B cell (primary cell): ENCODE measurements at regions not wholly inside any gene's neighbourhood (a gene's known extent, or its start where the extent isn't known, plus 50 kb on each side); places are given as distances from the start of the nearest gene placed in this dataset.

ENCODE experiments used
- ATAC-seq: fragments of 200-7000 bp; cut with Tn5 transposase; one replicate; pipeline ENCODE4 v1.10.0; 2021; ENCODE audit warnings: low read depth, mild to moderate bottlenecking, moderate number of reproducible peaks, moderate library complexity
- CTCF ChIA-PET: fragments of 350-600 bp; sonication (Branson Sonifier 250); formaldehyde crosslinking; loops from one replicate; lab custom pipeline; 2021; ENCODE audit warnings: antibody characterized with exemption, inconsistent platforms; lab: Charles Lee
- POLR2A ChIA-PET: fragments of 350-600 bp; sonication (Branson Sonifier 250); formaldehyde crosslinking; loops from one replicate; lab custom pipeline; 2021; ENCODE audit warnings: antibody characterized with exemption; lab: Charles Lee
- DNase-seq: peaks from one replicate; pipeline ENCODE4 v3.0.0; 2013
- H2AFZ ChIP-seq: 2 replicates; pipeline ENCODE4 v1.6.1; 2012; ENCODE audit warnings: mild to moderate bottlenecking, low read depth, low read length; ENCODE audit not compliant: insufficient read depth, poor library complexity, severe bottlenecking
- H3K27ac ChIP-seq, 2 donors: 1 replicate in 1 of 2; 2 replicates in 1 of 2; pipeline ENCODE4 v1.5.1; 2012 to 2013; ENCODE audit warnings: low read length in 2 of 2, mild to moderate bottlenecking in 2 of 2, moderate library complexity in 1 of 2
- H3K27me3 ChIP-seq, 4 experiments: fragments of 200-600 bp in 1 of 4; sonication (generic) in 1 of 4; replicated peaks in 1 of 4; 1 replicate in 2 of 4; 2 replicates in 2 of 4; pipeline versions ENCODE4 v1.6.1 to v1.7.0; 2013 to 2016; ENCODE audit warnings: low read length in 3 of 4, mild to moderate bottlenecking in 2 of 4, mixed read lengths in 1 of 4, moderate library complexity in 1 of 4; ENCODE audit not compliant: insufficient read depth in 4 of 4, control insufficient read depth in 3 of 4; ENCODE audit errors: control extremely low read depth in 1 of 4
- H3K36me3 ChIP-seq, 2 experiments: replicated peaks in 1 of 2; 1 replicate in 1 of 2; 2 replicates in 1 of 2; pipeline versions ENCODE4 v1.6.1 to v1.7.1; 2013; ENCODE audit warnings: low read length in 1 of 2; ENCODE audit not compliant: insufficient read depth in 2 of 2, control insufficient read depth in 1 of 2; ENCODE audit errors: control extremely low read depth in 1 of 2, extremely low read depth in 1 of 2
- H3K4me1 ChIP-seq, 2 donors: fragments of 200-600 bp in 1 of 2; sonication (generic) in 1 of 2; 1 replicate in 1 of 2; 2 replicates in 1 of 2; pipeline versions ENCODE4 v1.5.1 to v1.6.1; 2013 to 2017; ENCODE audit warnings: low read length in 2 of 2; ENCODE audit not compliant: control insufficient read depth in 2 of 2, insufficient read depth in 2 of 2
- H3K4me2 ChIP-seq: replicated peaks from 2 replicates; pipeline ENCODE3; 2012; ENCODE audit warnings: mild to moderate bottlenecking, low read depth, low read length; ENCODE audit not compliant: poor library complexity, severe bottlenecking
- H3K4me3 ChIP-seq, 5 experiments: fragments of 200-600 bp in 1 of 5; sonication (generic) in 1 of 5; 1 replicate in 3 of 5; 2 replicates in 2 of 5; pipeline versions ENCODE4 v1.5.1 to v1.7.0; 2011 to 2016; ENCODE audit warnings: low read length in 4 of 5, mild to moderate bottlenecking in 4 of 5, low read depth in 2 of 5, control low read depth in 1 of 5, moderate library complexity in 1 of 5; ENCODE audit not compliant: insufficient read depth in 1 of 5; ENCODE audit errors: control extremely low read depth in 1 of 5, extremely low read depth in 1 of 5
- H3K79me2 ChIP-seq: fragments of 200-600 bp; sonication (generic); one replicate; pipeline ENCODE4 v1.6.0; 2016; ENCODE audit warnings: low read length; ENCODE audit not compliant: control insufficient read depth, insufficient read depth
- H3K9ac ChIP-seq: fragments of 200-600 bp; sonication (generic); 2 replicates; pipeline ENCODE4 v1.6.1; 2017; ENCODE audit warnings: mild to moderate bottlenecking, low read length, moderate library complexity
- H3K9me3 ChIP-seq, 3 donors: one replicate each; pipeline versions ENCODE4 v1.6.1 to v1.7.1; 2013; ENCODE audit warnings: low read length in 2 of 3; ENCODE audit not compliant: control insufficient read depth in 2 of 3, insufficient read depth in 1 of 3; ENCODE audit errors: control extremely low read depth in 1 of 3
- H4K20me1 ChIP-seq: 2 replicates; pipeline ENCODE4 v1.6.0; 2012; ENCODE audit warnings: mild to moderate bottlenecking, low read length; ENCODE audit not compliant: insufficient read depth, control insufficient read depth, poor library complexity, severe bottlenecking
- H3K27ac Mint-ChIP-seq: one replicate; pipeline ENCODE4 v1.8.0; 2021; ENCODE audit warnings: mixed read lengths
- H3K27me3 Mint-ChIP-seq: one replicate; pipeline ENCODE4 v1.8.0; 2021; ENCODE audit warnings: mixed read lengths
- H3K4me1 Mint-ChIP-seq: one replicate; pipeline ENCODE4 v1.8.0; 2021; ENCODE audit warnings: mixed read lengths
- H3K4me3 Mint-ChIP-seq: one replicate; pipeline ENCODE4 v1.8.0; 2021; ENCODE audit warnings: mixed read lengths
- H3K9me3 Mint-ChIP-seq: one replicate; pipeline ENCODE4 v1.8.0; 2022; ENCODE audit warnings: mixed read lengths; ENCODE audit not compliant: insufficient read depth
- EZH2 ChIP-seq: IDR thresholded peaks from 2 replicates; pipeline ENCODE4 v1.6.1; 2012; ENCODE audit warnings: borderline replicate concordance, low read depth, mild to moderate bottlenecking, moderate library complexity, low read length; ENCODE audit not compliant: insufficient read depth, poor library complexity, severe bottlenecking
- WGBS: methylation state at CpG from one replicate; pipeline ENCODE4 v1.1.5; 2013; ENCODE audit warnings: missing lambda C conversion rate; ENCODE audit not compliant: insufficient coverage; 5-methylcytosine and 5-hydroxymethylcytosine counted together
- intact Hi-C: fragments of 100-400 bp; cut with micrococcal nuclease; formaldehyde crosslinking; loops from one replicate; pipeline ENCODE4 v1.10.0; 2022
- TF ChIP-seq, protein P1 (sequence below): fragments of 200-600 bp; IDR thresholded peaks from one replicate; pipeline ENCODE4 v1.8.0; 2022; ENCODE audit warnings: antibody characterized with exemption, mild to moderate bottlenecking

DNA sequence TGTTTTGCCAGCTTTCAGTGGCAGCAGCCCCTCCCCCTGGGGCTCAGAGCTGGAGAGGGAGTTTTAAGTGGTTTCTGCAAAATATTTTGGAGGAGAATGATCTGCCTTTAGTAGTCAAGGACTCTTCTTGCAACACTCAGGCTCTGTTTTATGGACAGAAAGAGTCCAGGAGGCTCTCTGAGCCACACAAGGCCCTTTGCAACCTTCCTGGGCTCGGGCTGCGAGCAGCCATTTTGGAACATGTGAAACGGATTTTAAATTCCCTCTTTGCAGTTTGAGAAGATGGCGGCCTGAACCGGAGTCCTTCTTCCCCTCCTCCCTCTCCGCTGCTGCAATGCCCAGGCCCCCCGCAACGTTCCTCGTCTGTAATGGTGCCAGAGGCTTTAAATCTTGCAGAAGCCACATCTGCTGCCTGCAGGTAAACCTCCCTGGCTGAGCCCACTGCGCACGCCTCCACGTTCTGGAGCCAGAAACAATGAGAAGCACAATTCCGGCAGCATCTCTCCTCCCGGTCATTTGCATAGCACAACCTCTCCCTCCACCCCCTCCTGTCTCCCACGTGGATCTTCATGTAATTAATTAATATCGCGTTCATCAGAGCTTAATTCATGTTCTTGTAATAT, 386.1 kb downstream of the SEC14L1 start:
- ATAC-seq (no peak), DNase-seq (no peak)
- 95% methylated on average over 12 of the region's 17 CpGs for WGBS
- intact Hi-C loops: no loop called here
- Mint-ChIP-seq H3K4me3 (no peak overlapping the region), H3K4me1 (peaks cover 10% of the 10 kb centered on the region), H3K27me3 (peaks cover 35% of the 10 kb centered on the region), H3K27ac (no peak overlapping the region), H3K9me3 (peaks cover 2% of the 10 kb centered on the region)
- no peak overlapping the region for H2AFZ ChIP-seq
- H3K27ac ChIP-seq: no peak overlapping the region
- no peak for TF ChIP-seq EZH2
- TF ChIP-seq, protein P1, sequence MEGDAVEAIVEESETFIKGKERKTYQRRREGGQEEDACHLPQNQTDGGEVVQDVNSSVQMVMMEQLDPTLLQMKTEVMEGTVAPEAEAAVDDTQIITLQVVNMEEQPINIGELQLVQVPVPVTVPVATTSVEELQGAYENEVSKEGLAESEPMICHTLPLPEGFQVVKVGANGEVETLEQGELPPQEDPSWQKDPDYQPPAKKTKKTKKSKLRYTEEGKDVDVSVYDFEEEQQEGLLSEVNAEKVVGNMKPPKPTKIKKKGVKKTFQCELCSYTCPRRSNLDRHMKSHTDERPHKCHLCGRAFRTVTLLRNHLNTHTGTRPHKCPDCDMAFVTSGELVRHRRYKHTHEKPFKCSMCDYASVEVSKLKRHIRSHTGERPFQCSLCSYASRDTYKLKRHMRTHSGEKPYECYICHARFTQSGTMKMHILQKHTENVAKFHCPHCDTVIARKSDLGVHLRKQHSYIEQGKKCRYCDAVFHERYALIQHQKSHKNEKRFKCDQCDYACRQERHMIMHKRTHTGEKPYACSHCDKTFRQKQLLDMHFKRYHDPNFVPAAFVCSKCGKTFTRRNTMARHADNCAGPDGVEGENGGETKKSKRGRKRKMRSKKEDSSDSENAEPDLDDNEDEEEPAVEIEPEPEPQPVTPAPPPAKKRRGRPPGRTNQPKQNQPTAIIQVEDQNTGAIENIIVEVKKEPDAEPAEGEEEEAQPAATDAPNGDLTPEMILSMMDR: no peak
- H3K79me2 ChIP-seq: no peaks in the 10 kb centered on the region
- H4K20me1 ChIP-seq: no peaks in the 10 kb centered on the region
- no peak overlapping the region for H3K9ac ChIP-seq
- peaks cover 14 to 15% of the 10 kb centered on the region in 2 donors for H3K4me1 ChIP-seq
- H3K4me2 ChIP-seq: no peak overlapping the region
- CTCF ChIA-PET: no interaction called here
- peaks cover 0 to 44% (median 6%) of the 10 kb centered on the region in 4 experiments for H3K27me3 ChIP-seq
- POLR2A ChIA-PET: no interaction called here
- no peaks in the 10 kb centered on the region for H3K36me3 ChIP-seq
- no peak overlapping the region for H3K4me3 ChIP-seq
- H3K9me3 ChIP-seq: peaks cover 0 to 2% (median 0%) of the 10 kb centered on the region in 3 donors

DNA sequence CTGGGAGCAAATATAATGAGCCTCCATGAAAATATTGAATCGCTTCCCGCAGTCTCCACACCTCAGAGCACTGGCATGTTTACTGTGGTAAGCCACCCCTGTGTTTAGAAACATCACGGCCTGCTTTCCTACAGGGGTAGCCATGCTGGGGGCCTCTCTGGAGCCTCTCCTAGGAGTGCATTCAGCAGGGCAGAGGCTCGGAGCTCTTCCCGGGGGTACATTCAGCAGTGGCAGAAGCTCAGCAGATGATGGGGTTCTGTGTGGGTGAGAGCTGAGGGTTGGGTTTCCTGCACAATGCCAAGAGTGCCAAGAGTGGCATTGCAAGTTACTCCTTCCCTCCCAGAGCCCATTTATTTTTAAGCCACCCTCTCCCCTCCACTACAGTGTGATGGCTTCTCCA, 386.6 kb downstream of the SEC14L1 start:
- no peak overlapping the region for H3K4me2 ChIP-seq
- H3K27ac ChIP-seq: no peak overlapping the region
- H3K4me3 Mint-ChIP-seq: peak overlapping the region; percentile 36
- POLR2A ChIA-PET: no interaction called here
- no peak for ATAC-seq
- no peaks in the 10 kb centered on the region for H4K20me1 ChIP-seq
- H3K4me1 ChIP-seq: peaks cover 14 to 15% of the 10 kb centered on the region in 2 donors
- WGBS: 93% methylated on average over 3 of the region's 5 CpGs
- no peak overlapping the region for H2AFZ ChIP-seq
- H3K79me2 ChIP-seq: no peaks in the 10 kb centered on the region
- peaks cover 10% of the 10 kb centered on the region for H3K4me1 Mint-ChIP-seq
- H3K27me3 ChIP-seq: peaks cover 0 to 44% (median 6%) of the 10 kb centered on the region in 4 experiments
- CTCF ChIA-PET: no interaction called here
- H3K27me3 Mint-ChIP-seq: peaks cover 33% of the 10 kb centered on the region
- DNase-seq: no peak
- intact Hi-C loops: no loop called here
- no peak overlapping the region for H3K4me3 ChIP-seq
- H3K9me3 Mint-ChIP-seq: peaks cover 2% of the 10 kb centered on the region
- H3K9me3 ChIP-seq: peaks cover 0 to 2% (median 0%) of the 10 kb centered on the region in 3 donors
- no peaks in the 10 kb centered on the region for H3K36me3 ChIP-seq
- H3K27ac Mint-ChIP-seq: no peak overlapping the region
- no peak overlapping the region for H3K9ac ChIP-seq
- TF ChIP-seq EZH2: no peak
- TF ChIP-seq, protein P1: no peak
